Activated CD8-positive, alpha-beta memory T cell treated with anti-CD3 and anti-CD28 coated beads, Interleukin-2, amount 10 ng/mL, durations not matched to agents 7 days and 5 days (primary cell): ENCODE measurements at regions not wholly inside any gene's neighbourhood (a gene's known extent, or its start where the extent isn't known, plus 50 kb on each side); places are given as distances from the start of the nearest gene placed in this dataset.

Experiments
- ATAC-seq: fragments of 150-1000 bp; cut with Tn5 transposase; one replicate; pipeline ENCODE4 v1.10.0; 2021; ENCODE audit warnings: moderate library complexity
- CTCF ChIA-PET: fragments of 350-600 bp; sonication (Branson Sonifier 250); formaldehyde crosslinking; loops from one replicate; lab custom pipeline; 2021; ENCODE audit warnings: antibody characterized with exemption; lab: Charles Lee
- DNase-seq: peaks from one replicate; pipeline ENCODE4 v3.0.0-alpha.2; 2020
- H3K27ac Mint-ChIP-seq: one replicate; pipeline ENCODE4 v1.8.0; 2021; ENCODE audit warnings: mild to moderate bottlenecking, mixed read lengths
- H3K27me3 Mint-ChIP-seq: one replicate; pipeline ENCODE4 v1.8.0; 2021; ENCODE audit warnings: mixed read lengths
- H3K36me3 Mint-ChIP-seq: one replicate; pipeline ENCODE4 v1.8.0; 2021; ENCODE audit warnings: mild to moderate bottlenecking, mixed read lengths
- H3K4me1 Mint-ChIP-seq: one replicate; pipeline ENCODE4 v1.8.0; 2021; ENCODE audit warnings: mixed read lengths
- H3K4me3 Mint-ChIP-seq: one replicate; pipeline ENCODE4 v1.8.0; 2021; ENCODE audit warnings: mild to moderate bottlenecking, moderate library complexity, mixed read lengths
- H3K9me3 Mint-ChIP-seq: one replicate; pipeline ENCODE4 v1.8.0; 2022; ENCODE audit warnings: low read depth, mixed read lengths

DNA sequence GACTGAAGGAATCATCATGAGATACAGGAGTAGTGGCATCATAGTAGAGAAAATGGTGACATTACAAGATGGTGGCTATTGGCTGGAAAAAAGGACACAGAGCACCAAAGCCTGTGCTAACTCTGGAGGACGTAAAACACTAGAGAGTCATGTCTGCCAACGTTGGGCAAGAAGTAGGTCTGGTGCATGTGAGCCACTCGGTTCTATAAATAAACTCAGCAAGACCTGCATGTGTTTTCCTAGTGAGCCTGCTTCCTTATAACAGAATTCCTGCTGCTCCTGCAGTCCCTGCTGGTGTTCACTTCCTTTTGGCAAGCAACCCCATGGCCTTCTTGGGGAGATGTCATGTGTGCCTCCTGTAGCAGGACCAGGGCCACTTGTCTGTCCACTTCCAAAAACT lies 325.2 kb downstream of the OSR1 start:
- CTCF ChIA-PET, result no interaction called here
- no peak overlapping the region for H3K4me3 Mint-ChIP-seq
- ATAC-seq (no peak), DNase-seq (no peak)
- no peaks in the 10 kb centered on the region for H3K27me3 Mint-ChIP-seq
- H3K36me3 Mint-ChIP-seq, result no peaks in the 10 kb centered on the region
- H3K4me1 Mint-ChIP-seq, result no peaks in the 10 kb centered on the region
- no peak overlapping the region for H3K27ac Mint-ChIP-seq
- no peaks in the 10 kb centered on the region for H3K9me3 Mint-ChIP-seq

DNA sequence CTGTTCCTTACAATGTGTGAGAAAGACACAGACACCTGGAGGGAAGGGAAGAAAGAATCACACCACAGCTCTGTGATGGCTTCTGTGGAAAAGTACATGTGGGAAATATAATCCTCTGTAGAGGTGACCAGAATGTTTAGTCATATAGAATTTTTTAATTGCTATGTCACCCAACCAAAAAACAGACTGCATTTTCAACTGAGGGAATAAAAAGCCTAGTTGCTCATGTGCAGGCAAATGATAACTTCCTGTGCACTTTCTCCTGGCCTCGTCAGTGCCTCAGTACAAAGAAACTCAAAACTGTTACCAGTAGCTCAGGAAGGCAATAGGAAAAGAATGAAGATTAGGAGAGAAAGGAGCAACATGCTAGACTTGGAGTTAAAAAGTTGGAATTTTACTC lies 326.8 kb downstream of the OSR1 start:
- no peaks in the 10 kb centered on the region for H3K36me3 Mint-ChIP-seq
- H3K27me3 Mint-ChIP-seq, result no peaks in the 10 kb centered on the region
- no peak for DNase-seq
- CTCF ChIA-PET, result no interaction called here
- H3K27ac Mint-ChIP-seq, result no peak overlapping the region
- no peak overlapping the region for H3K4me3 Mint-ChIP-seq
- no peaks in the 10 kb centered on the region for H3K9me3 Mint-ChIP-seq
- ATAC-seq, result no peak
- H3K4me1 Mint-ChIP-seq, result no peaks in the 10 kb centered on the region

DNA sequence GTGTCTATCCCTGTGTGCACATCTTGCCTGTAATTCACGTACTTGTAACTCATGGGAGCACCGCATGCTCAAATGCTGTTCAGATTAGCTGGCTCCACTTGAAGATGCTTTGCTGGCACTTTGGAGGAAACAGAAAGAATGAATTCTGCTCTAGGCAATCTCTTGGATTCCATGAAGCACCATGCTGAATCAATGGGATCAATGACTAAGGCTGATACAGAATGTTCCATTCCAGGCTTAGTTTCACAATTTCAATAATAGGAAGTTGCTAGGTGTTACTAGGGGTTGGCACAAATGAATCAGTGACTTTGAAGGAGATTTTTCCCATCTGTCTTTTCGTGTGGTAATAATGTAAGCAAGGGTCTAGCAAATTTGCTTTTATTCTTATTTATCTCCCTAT lies 328.8 kb downstream of the OSR1 start:
- CTCF ChIA-PET, result no interaction called here
- H3K4me3 Mint-ChIP-seq, result no peak overlapping the region
- ATAC-seq, result no peak
- H3K4me1 Mint-ChIP-seq, result no peaks in the 10 kb centered on the region
- DNase-seq, result no peak
- no peaks in the 10 kb centered on the region for H3K9me3 Mint-ChIP-seq
- no peak overlapping the region for H3K27ac Mint-ChIP-seq
- H3K36me3 Mint-ChIP-seq, result no peaks in the 10 kb centered on the region
- H3K27me3 Mint-ChIP-seq, result no peaks in the 10 kb centered on the region

DNA sequence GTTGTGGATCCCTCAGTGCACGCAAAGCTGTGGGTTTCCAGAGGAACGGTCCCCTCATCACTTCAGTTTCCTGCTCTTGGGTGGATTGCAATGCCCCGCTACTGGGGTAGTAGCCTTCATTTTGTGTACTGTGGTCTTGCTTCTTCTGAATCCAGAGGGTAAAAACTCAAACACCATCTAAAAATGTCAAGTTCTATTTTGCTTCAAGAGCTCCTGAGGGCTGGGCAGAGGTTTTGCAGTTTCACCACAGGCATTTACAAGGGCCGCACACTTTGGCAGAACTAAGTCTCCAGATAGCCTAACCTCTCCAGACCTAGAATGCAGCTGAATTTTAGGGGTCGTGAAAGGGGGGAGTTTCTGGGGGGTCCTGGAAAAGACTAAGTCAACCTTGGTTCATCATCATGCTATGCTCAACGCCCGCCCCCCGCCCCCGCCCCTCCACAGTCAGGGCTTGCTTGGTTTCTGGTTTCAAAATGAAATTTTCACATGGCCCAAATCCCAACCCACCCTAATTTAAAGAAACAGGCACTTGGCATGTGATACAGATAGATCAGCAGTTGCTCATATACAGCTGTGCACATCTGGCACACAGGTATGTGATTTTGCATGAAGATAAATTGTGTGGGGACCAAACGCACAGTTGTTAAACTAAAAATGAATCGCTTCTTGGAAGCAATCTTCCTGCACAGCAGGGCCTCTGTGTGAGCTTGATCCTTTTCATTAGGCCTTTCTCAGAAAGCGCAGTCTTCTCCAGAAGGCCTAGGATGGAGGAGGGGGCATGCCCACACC lies 329.6 kb downstream of the OSR1 start:
- H3K4me3 Mint-ChIP-seq, result no peak overlapping the region
- H3K27me3 Mint-ChIP-seq, result no peaks in the 10 kb centered on the region
- CTCF ChIA-PET, result no interaction called here
- no peaks in the 10 kb centered on the region for H3K4me1 Mint-ChIP-seq
- no peaks in the 10 kb centered on the region for H3K9me3 Mint-ChIP-seq
- H3K36me3 Mint-ChIP-seq, result no peaks in the 10 kb centered on the region
- H3K27ac Mint-ChIP-seq, result no peak overlapping the region
- no peak for DNase-seq
- ATAC-seq, result no peak

DNA sequence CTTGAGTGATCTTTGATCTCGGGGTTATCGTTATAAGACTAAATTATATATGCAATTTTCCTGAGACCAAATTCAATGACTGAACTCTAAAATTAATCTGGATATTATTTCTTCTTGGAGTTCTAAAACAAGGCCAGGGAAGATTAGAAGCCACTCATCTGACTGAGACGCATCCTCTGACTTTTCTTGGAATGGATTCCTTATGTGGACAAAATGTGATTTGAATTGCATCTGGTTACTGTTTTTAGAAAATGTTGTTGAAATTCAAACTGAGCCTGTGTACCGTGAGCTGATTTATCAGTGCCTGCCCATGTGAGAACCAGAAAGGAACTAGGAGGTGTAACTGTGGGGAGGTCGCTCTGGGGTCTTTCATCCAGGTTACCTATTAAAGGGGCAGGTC lies 330.8 kb downstream of the OSR1 start:
- Mint-ChIP-seq H3K9me3 (no peaks in the 10 kb centered on the region), H3K27ac (no peak overlapping the region), H3K4me3 (no peak overlapping the region), H3K36me3 (no peaks in the 10 kb centered on the region), H3K4me1 (no peaks in the 10 kb centered on the region), H3K27me3 (no peaks in the 10 kb centered on the region)
- ATAC-seq (no peak), DNase-seq (no peak)
- CTCF ChIA-PET, result no interaction called here

DNA sequence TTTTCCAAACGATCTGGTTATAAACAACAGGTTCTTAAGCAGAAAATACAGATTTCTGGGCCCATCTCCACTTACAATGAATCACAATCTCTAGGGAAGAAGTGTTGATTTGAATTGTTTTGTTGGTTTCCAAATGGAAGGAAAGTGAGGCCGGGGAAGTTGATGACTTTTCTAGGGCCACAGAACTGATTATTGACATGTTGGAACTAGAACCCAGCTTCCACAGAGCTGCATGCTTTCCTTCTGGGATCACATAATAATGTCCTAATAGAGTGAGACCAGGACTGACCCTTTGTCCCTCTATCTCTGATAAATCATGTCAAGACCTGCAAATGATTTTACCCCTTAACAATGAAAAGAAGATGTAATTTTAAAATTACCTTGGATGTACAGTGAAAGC lies 332.2 kb downstream of the OSR1 start:
- Mint-ChIP-seq H3K9me3 (no peaks in the 10 kb centered on the region), H3K4me3 (no peak overlapping the region), H3K27me3 (no peaks in the 10 kb centered on the region), H3K27ac (no peak overlapping the region), H3K36me3 (no peaks in the 10 kb centered on the region), H3K4me1 (no peaks in the 10 kb centered on the region)
- DNase-seq, result no peak
- no peak for ATAC-seq
- CTCF ChIA-PET, result no interaction called here

DNA sequence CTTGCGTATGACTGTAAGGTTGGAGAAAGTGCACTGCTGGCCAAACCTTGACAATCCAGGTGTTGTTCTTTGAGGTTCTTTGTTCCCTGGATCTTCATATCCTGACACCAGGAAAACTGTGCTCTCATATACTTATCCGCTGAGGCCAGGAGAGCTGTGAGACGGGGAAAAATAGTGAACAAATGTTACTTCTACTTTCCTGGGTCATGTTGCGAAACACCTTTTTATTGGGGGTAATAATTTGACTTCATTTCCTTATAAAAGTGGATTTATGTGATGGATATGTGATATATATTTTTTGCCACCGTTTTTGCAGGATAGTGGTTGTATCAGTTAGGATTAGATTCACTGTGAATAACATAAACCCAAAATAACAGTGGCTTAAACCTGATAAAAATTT lies 336.1 kb downstream of the OSR1 start:
- no peak for DNase-seq
- no peak for ATAC-seq
- Mint-ChIP-seq H3K4me3 (no peak overlapping the region), H3K36me3 (no peaks in the 10 kb centered on the region), H3K27me3 (no peaks in the 10 kb centered on the region), H3K4me1 (no peaks in the 10 kb centered on the region), H3K9me3 (peaks cover 3% of the 10 kb centered on the region), H3K27ac (no peak overlapping the region)
- CTCF ChIA-PET, result no interaction called here

DNA sequence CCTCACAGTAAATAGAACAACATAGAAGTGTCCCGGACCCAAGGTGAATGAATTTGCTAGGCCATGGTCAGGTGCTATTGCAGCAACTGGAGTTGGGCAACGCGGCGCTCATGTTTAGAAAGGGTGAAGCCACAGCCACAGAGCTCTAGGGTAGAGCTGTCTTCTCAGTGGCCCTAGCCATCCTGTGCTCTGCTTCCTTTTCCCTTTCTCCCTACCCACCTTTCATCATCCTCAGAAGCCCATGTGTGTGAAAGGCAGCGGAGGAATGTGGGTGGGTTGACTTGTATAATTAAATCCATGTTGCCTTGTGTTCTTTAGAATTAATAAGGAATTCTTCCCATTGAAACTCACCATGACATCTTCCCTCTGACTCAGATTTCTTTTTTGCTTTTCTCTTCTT lies 336.7 kb downstream of the OSR1 start:
- CTCF ChIA-PET, result no interaction called here
- no peak for DNase-seq
- Mint-ChIP-seq H3K4me3 (no peak overlapping the region), H3K36me3 (no peaks in the 10 kb centered on the region), H3K27ac (no peak overlapping the region), H3K27me3 (no peaks in the 10 kb centered on the region), H3K9me3 (peaks cover 3% of the 10 kb centered on the region), H3K4me1 (no peaks in the 10 kb centered on the region)
- ATAC-seq, result no peak

DNA sequence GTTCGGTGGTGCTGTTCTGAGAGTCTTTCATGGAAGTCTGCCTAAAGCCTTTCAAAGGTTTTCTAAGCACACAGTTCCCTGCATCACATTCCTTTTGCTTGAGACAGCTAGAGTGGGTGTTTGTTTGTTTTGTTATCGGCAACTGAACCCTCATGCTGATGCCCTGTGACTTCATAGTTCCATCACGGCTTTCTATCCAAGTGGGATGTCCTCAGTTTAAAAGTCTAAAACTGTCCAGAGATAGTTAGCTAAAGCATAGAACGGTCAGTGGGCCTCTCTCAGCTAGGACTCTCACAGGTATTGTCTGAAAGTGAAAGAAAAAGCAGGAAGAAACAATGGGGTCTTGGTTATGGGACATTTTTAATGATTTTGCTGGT lies 337.3 kb downstream of the OSR1 start:
- Mint-ChIP-seq H3K9me3 (peaks cover 3% of the 10 kb centered on the region), H3K4me3 (no peak overlapping the region), H3K27me3 (no peaks in the 10 kb centered on the region), H3K27ac (no peak overlapping the region), H3K4me1 (no peaks in the 10 kb centered on the region), H3K36me3 (no peaks in the 10 kb centered on the region)
- CTCF ChIA-PET, result no interaction called here
- no peak for DNase-seq
- no peak for ATAC-seq

DNA sequence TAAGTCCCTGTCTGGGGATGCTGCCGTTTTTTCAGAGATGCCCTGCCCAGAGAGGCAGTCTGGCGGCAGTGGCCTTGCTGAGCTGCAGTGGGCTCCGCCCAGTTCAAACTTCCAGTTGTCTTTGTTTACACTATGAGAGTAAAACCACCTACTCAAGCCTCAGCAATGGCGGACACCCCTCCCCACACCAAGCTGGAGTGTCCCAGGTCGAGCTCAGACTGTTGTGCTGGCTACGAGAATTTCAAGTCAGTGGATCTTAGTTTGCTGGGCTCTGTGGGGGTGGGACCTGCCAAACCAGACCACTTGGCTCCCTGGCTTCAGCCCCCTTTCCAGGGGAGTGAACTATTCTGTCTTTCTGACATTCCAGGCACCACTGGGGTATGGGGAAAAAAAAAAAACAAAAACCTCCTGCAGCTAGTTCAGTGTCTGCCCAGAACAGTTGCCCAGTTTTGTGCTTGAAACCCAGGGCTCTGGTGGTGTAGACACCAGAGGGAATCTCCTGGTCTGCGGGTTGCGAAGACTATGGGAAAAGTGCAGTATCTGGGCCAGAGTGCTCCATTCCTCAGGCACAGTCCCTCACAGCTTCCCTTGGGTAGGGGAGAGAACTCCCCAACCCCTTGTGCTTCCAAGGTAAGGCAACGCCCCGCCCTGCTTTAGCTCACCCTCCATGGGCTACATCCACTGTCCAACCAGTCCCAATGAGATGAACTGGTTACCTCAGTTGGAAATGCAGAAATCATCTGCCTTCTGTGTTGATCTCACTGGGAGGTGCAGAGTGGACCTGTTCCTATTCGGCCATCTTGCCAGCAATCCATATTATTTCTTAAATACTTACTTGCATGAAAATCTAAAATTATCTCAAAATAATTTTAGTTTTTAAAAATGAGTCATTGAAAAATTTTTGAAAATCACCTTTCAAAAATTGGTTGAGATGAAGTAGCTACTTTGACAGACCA lies 338.0 kb downstream of the OSR1 start:
- Mint-ChIP-seq H3K27ac (no peak overlapping the region), H3K27me3 (no peaks in the 10 kb centered on the region), H3K4me1 (no peaks in the 10 kb centered on the region), H3K36me3 (no peaks in the 10 kb centered on the region), H3K9me3 (peaks cover 3% of the 10 kb centered on the region), H3K4me3 (no peak overlapping the region)
- no peak for ATAC-seq
- CTCF ChIA-PET, result no interaction called here
- no peak for DNase-seq

DNA sequence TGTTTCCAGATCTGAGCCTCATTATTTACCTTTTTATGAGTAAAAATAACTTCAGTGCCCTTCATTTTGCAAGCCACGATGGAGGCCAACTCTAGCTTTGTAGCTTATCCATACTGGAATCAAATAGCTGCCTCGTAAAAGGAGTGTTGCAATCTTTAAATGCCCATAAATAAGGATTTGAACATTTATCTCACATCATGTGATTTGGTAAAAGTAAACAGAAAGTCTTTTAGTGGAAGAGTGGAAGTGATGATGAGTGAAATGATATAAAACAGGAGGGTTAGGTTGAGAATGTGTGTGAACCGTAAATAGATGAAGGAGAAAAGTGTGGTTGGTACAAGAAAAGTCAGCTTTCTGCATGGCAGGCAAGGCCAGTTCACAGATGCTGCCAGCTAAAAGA lies 348.9 kb downstream of the OSR1 start:
- Mint-ChIP-seq H3K36me3 (no peaks in the 10 kb centered on the region), H3K4me1 (no peaks in the 10 kb centered on the region), H3K27me3 (no peaks in the 10 kb centered on the region), H3K27ac (no peak overlapping the region), H3K4me3 (no peak overlapping the region), H3K9me3 (peaks cover 5% of the 10 kb centered on the region)
- no peak for DNase-seq
- no peak for ATAC-seq
- CTCF ChIA-PET, result no interaction called here

DNA sequence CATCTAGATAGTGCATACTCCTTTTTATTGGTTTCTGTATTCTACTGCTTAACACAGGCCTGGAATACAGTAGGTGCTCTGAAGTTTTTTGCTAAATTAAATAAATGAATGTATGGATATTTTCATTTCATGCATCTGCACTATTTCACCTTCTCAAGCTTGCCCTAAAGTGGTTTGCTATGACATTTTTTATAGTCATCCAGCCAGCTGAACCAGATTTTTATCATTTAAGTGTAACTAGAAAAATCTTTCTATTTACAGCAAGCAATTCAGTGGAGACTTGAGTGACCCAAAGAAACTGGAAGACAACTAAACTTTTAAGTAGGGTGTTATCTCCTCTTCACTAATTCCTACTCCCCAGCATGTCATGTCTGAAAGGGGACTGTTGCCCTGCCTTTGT lies 354.9 kb downstream of the OSR1 start:
- no peak overlapping the region for H3K4me3 Mint-ChIP-seq
- no peaks in the 10 kb centered on the region for H3K36me3 Mint-ChIP-seq
- ATAC-seq, result no peak
- H3K4me1 Mint-ChIP-seq, result no peaks in the 10 kb centered on the region
- H3K9me3 Mint-ChIP-seq, result no peaks in the 10 kb centered on the region
- CTCF ChIA-PET, result no interaction called here
- no peak for DNase-seq
- no peak overlapping the region for H3K27ac Mint-ChIP-seq
- H3K27me3 Mint-ChIP-seq, result no peaks in the 10 kb centered on the region

DNA sequence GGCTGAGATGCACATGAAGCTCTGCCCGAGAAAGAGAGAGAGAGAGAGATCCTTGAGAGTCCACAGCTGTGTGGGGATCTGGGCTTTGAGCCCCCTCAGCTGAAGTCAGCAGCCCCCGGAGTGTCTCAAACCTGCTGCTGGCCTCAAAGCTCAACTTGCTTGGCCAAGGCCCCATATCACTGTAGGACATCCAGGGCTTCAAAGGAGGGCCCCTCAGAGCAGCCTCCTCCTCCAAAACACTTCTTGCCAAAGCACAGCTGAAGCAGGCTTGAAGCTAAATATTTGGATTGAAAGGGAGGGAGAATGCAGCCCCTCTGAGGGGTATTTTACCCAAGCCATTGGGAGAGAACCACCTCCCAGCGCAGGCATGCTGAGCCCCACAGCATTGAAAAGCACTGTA lies 357.6 kb downstream of the OSR1 start:
- no peaks in the 10 kb centered on the region for H3K27me3 Mint-ChIP-seq
- H3K4me1 Mint-ChIP-seq, result no peaks in the 10 kb centered on the region
- DNase-seq, result no peak
- CTCF ChIA-PET, result no interaction called here
- H3K36me3 Mint-ChIP-seq, result no peaks in the 10 kb centered on the region
- H3K27ac Mint-ChIP-seq, result no peak overlapping the region
- ATAC-seq, result no peak
- no peak overlapping the region for H3K4me3 Mint-ChIP-seq
- no peaks in the 10 kb centered on the region for H3K9me3 Mint-ChIP-seq

DNA sequence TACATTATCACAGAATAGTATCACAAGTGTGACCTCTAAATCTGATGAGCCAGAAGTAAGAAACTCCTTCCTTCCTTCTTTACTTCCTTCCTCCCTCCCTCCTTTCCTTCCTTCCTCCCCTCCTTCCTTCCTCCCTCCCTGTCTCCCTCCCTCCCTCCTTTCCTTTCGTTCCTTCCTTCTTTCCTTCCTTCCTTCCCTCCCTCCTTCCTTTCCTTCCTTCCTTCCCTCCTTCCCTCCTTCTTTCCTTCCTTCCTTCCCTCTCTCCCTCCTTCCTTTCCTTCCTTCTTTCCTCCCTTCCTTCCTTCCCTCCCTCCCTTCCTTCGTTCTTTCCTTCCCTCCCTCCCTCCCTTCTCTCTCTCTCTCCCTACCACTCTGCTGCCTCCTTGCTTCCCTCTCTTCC lies 359.2 kb downstream of the OSR1 start:
- Mint-ChIP-seq H3K27me3 (no peaks in the 10 kb centered on the region), H3K36me3 (no peaks in the 10 kb centered on the region), H3K27ac (no peak overlapping the region), H3K4me1 (no peaks in the 10 kb centered on the region), H3K9me3 (no peaks in the 10 kb centered on the region), H3K4me3 (no peak overlapping the region)
- no peak for DNase-seq
- CTCF ChIA-PET, result no interaction called here
- ATAC-seq, result no peak
